ENCODE measurements at regions not wholly inside any gene's neighbourhood (a gene's known extent, or its start where the extent isn't known, plus 50 kb on each side); places are given as distances from the start of the nearest gene placed in this dataset.

GRCh38 chr6:79789896-79790295 is 157.5 kb downstream of the ELOVL4 start:
- TF ChIP-seq POLR2A (IDR thresholded peaks at IDR 0.05; ENCODE audit: low read depth, low read length) (no peak), POLR2AphosphoS5 (IDR thresholded peaks at IDR 0.05; ENCODE audit: low read depth, low read length) (no peak), PAX5 (IDR thresholded peaks at IDR 0.05; ENCODE audit: insufficient read depth, low read length, severe bottlenecking) (no peak), SPI1 (IDR thresholded peaks at IDR 0.05; ENCODE audit: low read depth, low read length) (no peak)
